Endothelial cell (in vitro differentiated cells): ENCODE measurements at regions not wholly inside any gene's neighbourhood (a gene's known extent, or its start where the extent isn't known, plus 50 kb on each side); places are given as distances from the start of the nearest gene placed in this dataset.

Experiments
- DNase-seq: peaks from one replicate; pipeline ENCODE4 v3.0.0; 2021; ENCODE audit warnings: low spot score
- H3K27ac Mint-ChIP-seq: one replicate; pipeline ENCODE4 v1.8.0; 2021; ENCODE audit warnings: mixed read lengths, inconsistent platforms; ENCODE audit not compliant: unreplicated experiment
- H3K27me3 Mint-ChIP-seq: one replicate; pipeline ENCODE4 v1.8.0; 2021; ENCODE audit warnings: mild to moderate bottlenecking, moderate library complexity, mixed read lengths, inconsistent platforms; ENCODE audit not compliant: unreplicated experiment
- H3K36me3 Mint-ChIP-seq: one replicate; pipeline ENCODE4 v1.8.0; 2021; ENCODE audit warnings: mild to moderate bottlenecking, low read depth, mixed read lengths, inconsistent platforms; ENCODE audit not compliant: unreplicated experiment
- H3K4me1 Mint-ChIP-seq: one replicate; pipeline ENCODE4 v1.8.0; 2021; ENCODE audit warnings: mild to moderate bottlenecking, mixed read lengths, inconsistent platforms; ENCODE audit not compliant: unreplicated experiment
- H3K4me3 Mint-ChIP-seq: one replicate; pipeline ENCODE4 v1.8.0; 2021; ENCODE audit warnings: mild to moderate bottlenecking, mixed read lengths, inconsistent platforms; ENCODE audit not compliant: unreplicated experiment
- H3K9me3 Mint-ChIP-seq: one replicate; pipeline ENCODE4 v1.8.0; 2021; ENCODE audit warnings: mixed read lengths, inconsistent platforms; ENCODE audit not compliant: unreplicated experiment
- TF ChIP-seq, protein P1 (sequence below): fragments of 200-600 bp; sonication (generic); IDR thresholded peaks from one replicate; pipeline ENCODE4 v1.5.0; 2021; ENCODE audit warnings: antibody characterized with exemption; ENCODE audit not compliant: unreplicated experiment

DNA sequence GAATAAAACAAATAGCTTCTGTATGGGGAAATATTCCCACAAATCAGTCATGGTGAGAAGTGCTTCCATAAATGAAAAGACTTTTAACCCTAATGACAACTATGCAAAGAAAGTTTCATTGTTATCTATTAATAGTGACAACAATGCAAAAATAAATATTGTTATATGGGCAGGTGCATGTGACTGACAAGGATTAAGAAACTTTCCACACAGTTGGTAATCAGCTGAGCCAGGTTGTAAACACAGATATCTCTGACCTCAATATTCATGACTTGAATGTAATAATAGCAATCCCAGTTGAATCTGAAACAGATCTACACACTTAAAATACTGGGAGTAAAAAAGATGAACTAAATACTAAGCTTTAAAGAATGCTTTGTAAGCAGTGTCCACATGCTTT is 517.0 kb upstream of the SOX11 start:
- no peaks in the 10 kb centered on the region for H3K36me3 Mint-ChIP-seq
- DNase-seq = no peak
- H3K27ac Mint-ChIP-seq = no peak overlapping the region
- no peaks in the 10 kb centered on the region for H3K27me3 Mint-ChIP-seq
- no peaks in the 10 kb centered on the region for H3K4me1 Mint-ChIP-seq
- H3K4me3 Mint-ChIP-seq = no peak overlapping the region
- TF ChIP-seq, protein P1, sequence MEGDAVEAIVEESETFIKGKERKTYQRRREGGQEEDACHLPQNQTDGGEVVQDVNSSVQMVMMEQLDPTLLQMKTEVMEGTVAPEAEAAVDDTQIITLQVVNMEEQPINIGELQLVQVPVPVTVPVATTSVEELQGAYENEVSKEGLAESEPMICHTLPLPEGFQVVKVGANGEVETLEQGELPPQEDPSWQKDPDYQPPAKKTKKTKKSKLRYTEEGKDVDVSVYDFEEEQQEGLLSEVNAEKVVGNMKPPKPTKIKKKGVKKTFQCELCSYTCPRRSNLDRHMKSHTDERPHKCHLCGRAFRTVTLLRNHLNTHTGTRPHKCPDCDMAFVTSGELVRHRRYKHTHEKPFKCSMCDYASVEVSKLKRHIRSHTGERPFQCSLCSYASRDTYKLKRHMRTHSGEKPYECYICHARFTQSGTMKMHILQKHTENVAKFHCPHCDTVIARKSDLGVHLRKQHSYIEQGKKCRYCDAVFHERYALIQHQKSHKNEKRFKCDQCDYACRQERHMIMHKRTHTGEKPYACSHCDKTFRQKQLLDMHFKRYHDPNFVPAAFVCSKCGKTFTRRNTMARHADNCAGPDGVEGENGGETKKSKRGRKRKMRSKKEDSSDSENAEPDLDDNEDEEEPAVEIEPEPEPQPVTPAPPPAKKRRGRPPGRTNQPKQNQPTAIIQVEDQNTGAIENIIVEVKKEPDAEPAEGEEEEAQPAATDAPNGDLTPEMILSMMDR = no peak
- H3K9me3 Mint-ChIP-seq = peaks cover 4% of the 10 kb centered on the region

DNA sequence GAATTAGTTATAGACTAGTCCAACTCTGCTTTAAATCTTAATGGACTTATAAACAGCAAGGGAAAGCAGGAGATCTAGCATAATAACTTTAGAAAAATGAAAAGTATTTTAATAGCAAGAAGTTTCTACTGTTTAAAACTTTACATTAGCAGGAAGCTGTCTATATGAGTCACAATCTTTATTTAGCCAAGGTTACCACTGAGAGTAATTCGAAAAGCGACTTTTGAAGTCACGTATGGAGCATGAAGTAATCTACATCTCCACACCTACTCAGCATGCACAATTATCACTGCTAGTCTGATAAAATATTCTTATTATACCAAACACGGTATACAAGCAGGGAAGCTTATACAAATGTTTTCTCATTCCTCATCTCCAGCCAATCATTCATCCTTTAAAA is 515.4 kb upstream of the SOX11 start:
- no peak overlapping the region for H3K4me3 Mint-ChIP-seq
- no peak for DNase-seq
- no peaks in the 10 kb centered on the region for H3K36me3 Mint-ChIP-seq
- H3K4me1 Mint-ChIP-seq = no peaks in the 10 kb centered on the region
- no peaks in the 10 kb centered on the region for H3K27me3 Mint-ChIP-seq
- no peak overlapping the region for H3K27ac Mint-ChIP-seq
- TF ChIP-seq, protein P1 = no peak
- H3K9me3 Mint-ChIP-seq = peaks cover 4% of the 10 kb centered on the region

DNA sequence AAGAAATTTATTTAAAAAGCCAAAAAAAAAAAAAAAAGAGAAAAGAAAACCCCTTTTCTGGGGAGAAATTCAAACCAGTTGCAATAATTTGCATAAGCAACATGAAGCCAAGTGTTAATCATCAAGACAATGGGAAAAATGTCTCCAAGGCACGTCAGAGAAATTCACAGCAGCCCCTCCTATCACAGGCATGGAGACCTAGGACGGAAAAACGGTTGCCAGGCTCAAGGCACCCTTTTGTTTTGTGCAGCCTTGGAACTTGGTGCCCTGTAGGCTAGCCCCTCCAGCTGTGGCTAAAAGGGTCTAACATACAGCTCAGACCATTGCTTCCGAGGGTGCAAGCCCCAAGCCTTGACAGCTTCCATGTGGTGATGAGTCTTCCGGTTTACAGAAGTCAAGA is 509.2 kb upstream of the SOX11 start:
- no peaks in the 10 kb centered on the region for H3K27me3 Mint-ChIP-seq
- no peak overlapping the region for H3K27ac Mint-ChIP-seq
- H3K4me1 Mint-ChIP-seq = no peaks in the 10 kb centered on the region
- TF ChIP-seq, protein P1 = no peak
- no peaks in the 10 kb centered on the region for H3K36me3 Mint-ChIP-seq
- no peak for DNase-seq
- H3K9me3 Mint-ChIP-seq = no peaks in the 10 kb centered on the region
- H3K4me3 Mint-ChIP-seq = no peak overlapping the region

DNA sequence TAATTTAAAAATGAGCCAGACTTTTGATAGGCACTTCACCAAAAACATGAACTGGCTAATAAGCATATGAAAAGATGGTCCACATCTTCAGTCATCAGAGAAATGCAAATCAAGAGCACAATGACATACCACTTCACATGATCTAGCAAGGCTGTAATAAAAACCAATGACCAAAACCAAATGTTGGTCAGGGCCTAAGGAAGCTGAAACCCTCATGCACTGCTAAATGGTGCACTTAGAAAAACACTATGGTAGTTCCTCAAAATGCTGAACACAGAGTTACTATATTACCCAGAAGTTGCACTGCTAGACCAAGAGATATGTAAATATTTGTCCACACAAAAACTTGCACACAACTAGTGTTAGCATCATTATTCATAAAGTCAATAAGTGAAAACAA is 504.9 kb upstream of the SOX11 start:
- Mint-ChIP-seq H3K4me3 (no peak overlapping the region), H3K4me1 (no peaks in the 10 kb centered on the region), H3K27ac (no peak overlapping the region), H3K9me3 (no peaks in the 10 kb centered on the region), H3K36me3 (no peaks in the 10 kb centered on the region), H3K27me3 (no peaks in the 10 kb centered on the region)
- TF ChIP-seq, protein P1 = no peak
- DNase-seq = no peak

DNA sequence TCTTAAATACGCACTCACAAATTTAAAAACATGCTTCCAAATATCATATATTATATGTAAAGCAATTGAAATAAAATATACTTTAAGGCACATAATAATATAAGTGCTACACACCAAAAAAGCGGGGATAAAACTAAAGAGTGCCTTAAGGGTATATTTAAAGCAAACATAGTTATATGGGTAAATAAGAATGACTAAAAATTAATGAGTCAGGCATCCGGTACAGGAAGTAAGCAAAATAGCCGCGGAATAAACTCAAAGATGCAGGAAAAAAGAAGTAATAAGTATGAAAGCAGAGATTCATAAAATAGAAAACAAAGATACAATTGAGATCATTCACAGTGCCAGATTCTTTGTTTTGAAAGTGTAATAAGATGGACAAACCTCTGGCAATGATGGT is 503.5 kb upstream of the SOX11 start:
- no peak overlapping the region for H3K4me3 Mint-ChIP-seq
- no peak overlapping the region for H3K27ac Mint-ChIP-seq
- no peak for DNase-seq
- no peaks in the 10 kb centered on the region for H3K27me3 Mint-ChIP-seq
- TF ChIP-seq, protein P1 = no peak
- H3K9me3 Mint-ChIP-seq = no peaks in the 10 kb centered on the region
- H3K4me1 Mint-ChIP-seq = no peaks in the 10 kb centered on the region
- no peaks in the 10 kb centered on the region for H3K36me3 Mint-ChIP-seq
